Vagina (tissue), 2 donors: ENCODE measurements at regions not wholly inside any gene's neighbourhood (a gene's known extent, or its start where the extent isn't known, plus 50 kb on each side); places are given as distances from the start of the nearest gene placed in this dataset.

Experiments used
- DNase-seq, 2 donors: peaks; one replicate each; pipeline ENCODE4 v3.0.0-alpha.2; 2017; ENCODE audit errors: extremely low spot score in 2 of 2
- H3K27ac ChIP-seq: fragments of 200-600 bp; sonication (generic); one replicate; pipeline ENCODE4 v1.5.1; 2019
- H3K27me3 ChIP-seq: fragments of 200-600 bp; sonication (generic); one replicate; pipeline ENCODE4 v1.5.1; 2019
- H3K36me3 ChIP-seq, 2 donors: fragments of 200-600 bp; sonication (generic); one replicate each; pipeline ENCODE4 v1.5.1; 2017 to 2019
- H3K4me1 ChIP-seq: fragments of 200-600 bp; sonication (generic); one replicate; pipeline ENCODE4 v1.5.1; 2019
- H3K4me3 ChIP-seq, 2 donors: fragments of 200-600 bp; sonication (generic); 1 replicate in 1 of 2; 2 replicates in 1 of 2; pipeline ENCODE4 v1.5.1; 2016 to 2019
- H3K9me3 ChIP-seq: fragments of 200-600 bp; sonication (generic); one replicate; pipeline ENCODE4 v1.5.1; 2019
- POLR2A ChIP-seq, 2 donors: fragments of 450-650 bp; IDR thresholded peaks; one replicate each; pipeline ENCODE4 v1.6.1; 2017; ENCODE audit warnings: antibody characterized with exemption in 2 of 2, mild to moderate bottlenecking in 2 of 2, moderate library complexity in 2 of 2
- POLR2AphosphoS5 ChIP-seq, 2 donors: sonication (generic); formaldehyde crosslinking; IDR thresholded peaks; one replicate each; pipeline ENCODE4 v1.9.0; 2017; ENCODE audit warnings: antibody characterized with exemption in 2 of 2, mild to moderate bottlenecking in 2 of 2, low read depth in 1 of 2; ENCODE audit not compliant: insufficient read depth in 1 of 2
- intact Hi-C: fragments of 100-400 bp; cut with DNase I; formaldehyde crosslinking; loops from one replicate; pipeline ENCODE4 v1.15.1; 2023
- TF ChIP-seq, protein P1 (sequence below), 3 experiments: fragments of 450-650 bp in 2 of 3; fragments of 200-600 bp in 1 of 3; sonication (generic) in 1 of 3; IDR thresholded peaks; one replicate each; pipeline ENCODE4 v1.5.1; 2017 to 2019; ENCODE audit warnings: antibody characterized with exemption in 3 of 3, mild to moderate bottlenecking in 2 of 3, moderate library complexity in 2 of 3

DNA sequence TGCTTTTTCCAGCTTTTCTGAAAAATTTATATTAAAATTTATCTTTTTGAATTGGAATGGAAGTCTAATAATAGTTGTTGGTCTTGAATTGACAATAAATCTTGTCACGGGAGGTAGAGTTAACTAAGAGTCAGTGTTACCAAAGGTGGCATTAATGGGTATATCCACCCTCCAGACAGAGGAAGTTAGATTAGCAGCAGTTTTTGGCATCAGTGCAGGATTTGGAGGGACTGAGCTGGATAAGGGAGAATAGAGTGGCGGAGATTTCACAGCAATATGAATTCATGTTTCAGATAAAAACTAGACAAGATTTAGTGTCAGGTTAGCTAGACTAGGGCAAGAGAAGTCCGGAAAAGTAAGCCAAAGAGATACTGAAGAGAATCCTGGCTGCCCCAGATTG, 201.3 kb upstream of the ZBTB20 start:
- H3K4me3 ChIP-seq = no peak overlapping the region

DNA sequence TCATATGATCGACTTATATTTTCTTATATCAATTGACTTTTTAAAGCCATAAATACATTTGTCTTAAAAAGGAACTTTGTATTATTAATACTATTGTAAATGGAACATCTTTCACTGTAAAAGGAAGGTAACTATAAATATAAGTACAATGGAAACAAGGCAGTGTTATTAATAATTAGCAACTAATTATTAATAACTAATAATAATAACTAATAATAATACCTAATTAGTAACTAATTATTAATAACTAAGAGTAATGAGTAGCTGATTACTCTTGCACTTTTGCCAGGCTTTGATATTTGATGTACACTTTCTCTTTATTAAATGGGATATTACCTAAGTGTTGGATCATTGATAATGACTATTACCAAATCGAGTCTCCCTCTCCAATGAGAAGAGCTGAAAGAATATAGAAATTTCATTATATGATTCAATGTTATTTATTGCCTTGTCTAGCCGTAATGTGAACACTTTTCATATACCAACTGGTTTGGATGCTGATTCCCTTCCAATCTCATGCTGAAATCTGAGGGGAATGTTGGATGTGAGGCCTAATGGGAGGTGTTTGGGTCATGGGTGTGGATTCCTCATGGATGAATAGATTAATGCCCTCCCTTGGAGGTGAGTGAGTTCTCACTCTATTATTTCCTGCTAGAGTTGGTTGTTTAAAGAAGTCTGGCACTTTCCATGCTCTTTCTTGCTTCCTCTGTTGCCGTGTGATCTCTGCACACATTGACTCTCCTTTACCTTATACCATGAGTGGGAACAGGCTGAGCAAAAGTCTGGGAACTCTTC, 202.1 kb upstream of the ZBTB20 start:
- no peak for DNase-seq
- H3K9me3 ChIP-seq = no peaks in the 10 kb centered on the region
- H3K27me3 ChIP-seq = no peaks in the 10 kb centered on the region
- TF ChIP-seq, protein P1, sequence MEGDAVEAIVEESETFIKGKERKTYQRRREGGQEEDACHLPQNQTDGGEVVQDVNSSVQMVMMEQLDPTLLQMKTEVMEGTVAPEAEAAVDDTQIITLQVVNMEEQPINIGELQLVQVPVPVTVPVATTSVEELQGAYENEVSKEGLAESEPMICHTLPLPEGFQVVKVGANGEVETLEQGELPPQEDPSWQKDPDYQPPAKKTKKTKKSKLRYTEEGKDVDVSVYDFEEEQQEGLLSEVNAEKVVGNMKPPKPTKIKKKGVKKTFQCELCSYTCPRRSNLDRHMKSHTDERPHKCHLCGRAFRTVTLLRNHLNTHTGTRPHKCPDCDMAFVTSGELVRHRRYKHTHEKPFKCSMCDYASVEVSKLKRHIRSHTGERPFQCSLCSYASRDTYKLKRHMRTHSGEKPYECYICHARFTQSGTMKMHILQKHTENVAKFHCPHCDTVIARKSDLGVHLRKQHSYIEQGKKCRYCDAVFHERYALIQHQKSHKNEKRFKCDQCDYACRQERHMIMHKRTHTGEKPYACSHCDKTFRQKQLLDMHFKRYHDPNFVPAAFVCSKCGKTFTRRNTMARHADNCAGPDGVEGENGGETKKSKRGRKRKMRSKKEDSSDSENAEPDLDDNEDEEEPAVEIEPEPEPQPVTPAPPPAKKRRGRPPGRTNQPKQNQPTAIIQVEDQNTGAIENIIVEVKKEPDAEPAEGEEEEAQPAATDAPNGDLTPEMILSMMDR (IDR thresholded peaks at IDR 0.05) = no peak
- TF ChIP-seq POLR2A (IDR thresholded peaks at IDR 0.05) = no peak
- no peak for TF ChIP-seq POLR2AphosphoS5 (IDR thresholded peaks at IDR 0.05; ENCODE audit: insufficient read depth in 1 of 2, low read depth in 1 of 2)
- no peak overlapping the region for H3K27ac ChIP-seq
- H3K4me1 ChIP-seq = no peaks in the 10 kb centered on the region
- no peaks in the 10 kb centered on the region for H3K36me3 ChIP-seq
- intact Hi-C loops = no loop called here
- no peak overlapping the region for H3K4me3 ChIP-seq

More for the DNA sequence above, 201.3 kb upstream of the ZBTB20 start:
- H3K27ac ChIP-seq = no peak overlapping the region
- intact Hi-C loops = no loop called here
- H3K9me3 ChIP-seq = no peaks in the 10 kb centered on the region
- TF ChIP-seq POLR2A (IDR thresholded peaks at IDR 0.05) (no peak), POLR2AphosphoS5 (IDR thresholded peaks at IDR 0.05; ENCODE audit: insufficient read depth in 1 of 2, low read depth in 1 of 2) (no peak)
- TF ChIP-seq, protein P1 (IDR thresholded peaks at IDR 0.05) = no peak
- no peaks in the 10 kb centered on the region for H3K4me1 ChIP-seq
- no peak for DNase-seq
- no peaks in the 10 kb centered on the region for H3K36me3 ChIP-seq
- H3K27me3 ChIP-seq = no peaks in the 10 kb centered on the region

DNA sequence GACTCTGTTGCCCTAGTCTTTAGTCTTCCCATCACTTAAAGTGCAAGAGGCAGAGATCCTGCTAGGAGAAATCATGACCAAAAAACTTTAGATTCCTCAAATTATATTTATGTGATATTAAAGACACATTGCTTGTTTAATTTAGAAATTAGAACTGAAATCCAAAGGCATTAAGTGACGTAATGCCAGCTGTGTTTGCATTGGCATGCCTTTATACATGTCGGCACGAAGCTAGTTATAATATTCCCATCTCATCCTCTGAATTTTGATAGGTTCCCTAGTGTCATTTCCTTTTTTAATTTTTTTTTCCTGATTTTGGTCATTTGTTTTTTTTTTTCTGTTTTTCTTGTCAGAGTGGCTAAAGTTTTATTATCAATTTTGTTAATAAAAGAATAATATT, 203.5 kb upstream of the ZBTB20 start:
- H3K4me3 ChIP-seq = no peak overlapping the region
- H3K27me3 ChIP-seq = no peaks in the 10 kb centered on the region
- intact Hi-C loops = no loop called here
- no peaks in the 10 kb centered on the region for H3K9me3 ChIP-seq
- no peaks in the 10 kb centered on the region for H3K4me1 ChIP-seq
- TF ChIP-seq, protein P1 (IDR thresholded peaks at IDR 0.05) = no peak
- no peak for TF ChIP-seq POLR2AphosphoS5 (IDR thresholded peaks at IDR 0.05; ENCODE audit: insufficient read depth in 1 of 2, low read depth in 1 of 2)
- no peak for TF ChIP-seq POLR2A (IDR thresholded peaks at IDR 0.05)
- H3K36me3 ChIP-seq = no peaks in the 10 kb centered on the region
- DNase-seq = no peak
- H3K27ac ChIP-seq = no peak overlapping the region

DNA sequence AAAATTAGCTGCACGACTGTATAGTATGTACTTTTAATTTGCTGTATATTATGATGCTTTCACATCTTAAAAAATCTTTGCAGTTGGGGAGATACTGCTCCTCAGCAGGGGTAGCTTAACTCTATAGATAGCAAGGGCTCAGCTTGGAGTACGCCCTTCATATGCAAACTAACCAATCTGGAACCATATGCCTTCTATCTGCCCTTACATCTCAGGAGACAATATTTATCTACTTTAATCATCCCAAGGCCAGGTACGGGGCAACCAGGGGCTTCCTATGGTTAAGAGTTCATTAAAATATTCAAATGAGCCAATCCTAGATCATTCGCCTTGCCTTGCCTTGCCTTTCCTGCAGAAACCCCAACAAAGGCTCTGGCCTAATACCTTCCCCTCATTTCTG, 204.1 kb upstream of the ZBTB20 start:
- H3K4me3 ChIP-seq = no peak overlapping the region
- H3K27me3 ChIP-seq = no peaks in the 10 kb centered on the region
- intact Hi-C loops = no loop called here
- H3K36me3 ChIP-seq = no peaks in the 10 kb centered on the region
- H3K4me1 ChIP-seq = no peaks in the 10 kb centered on the region
- H3K27ac ChIP-seq = no peak overlapping the region
- no peaks in the 10 kb centered on the region for H3K9me3 ChIP-seq
- TF ChIP-seq POLR2A (IDR thresholded peaks at IDR 0.05) = no peak
- TF ChIP-seq, protein P1 (IDR thresholded peaks at IDR 0.05) = no peak
- TF ChIP-seq POLR2AphosphoS5 (IDR thresholded peaks at IDR 0.05; ENCODE audit: insufficient read depth in 1 of 2, low read depth in 1 of 2) = no peak
- no peak for DNase-seq

DNA sequence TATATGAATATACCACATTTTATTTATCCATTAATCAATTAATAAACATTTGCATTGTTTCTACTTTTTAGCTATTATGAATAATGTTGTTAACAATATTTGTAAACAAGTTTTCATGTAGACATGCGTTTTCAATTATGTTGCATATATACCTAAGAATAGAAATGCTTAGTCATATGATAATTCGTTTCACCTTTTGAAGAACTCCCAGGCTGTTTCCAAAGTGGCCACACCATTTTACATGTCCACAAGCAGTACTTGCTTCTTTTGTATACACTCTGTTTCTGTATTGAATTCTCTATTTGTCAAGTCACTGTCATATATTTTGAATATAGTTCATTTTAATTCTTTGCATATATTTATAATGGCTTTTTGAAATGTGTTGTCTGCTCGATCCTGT, 206.9 kb upstream of the ZBTB20 start:
- Histone ChIP-seq H3K9me3 (no peaks in the 10 kb centered on the region), H3K27ac (no peak overlapping the region), H3K4me3 (no peak overlapping the region), H3K4me1 (no peaks in the 10 kb centered on the region), H3K36me3 (no peaks in the 10 kb centered on the region), H3K27me3 (no peaks in the 10 kb centered on the region)
- no peak for DNase-seq
- intact Hi-C loops = no loop called here
- TF ChIP-seq POLR2AphosphoS5 (IDR thresholded peaks at IDR 0.05; ENCODE audit: insufficient read depth in 1 of 2, low read depth in 1 of 2) (no peak), POLR2A (IDR thresholded peaks at IDR 0.05) (no peak)
- TF ChIP-seq, protein P1 (IDR thresholded peaks at IDR 0.05) = no peak
